ENCODE measurements at regions not wholly inside any gene's neighbourhood (a gene's known extent, or its start where the extent isn't known, plus 50 kb on each side); places are given as distances from the start of the nearest gene placed in this dataset.
A peak's percentile ranks its signal among the peaks of the same experiment; 100 is the strongest.
"Not testable (repeated sequence)": the region's sequence is repeated elsewhere in the genome, so short reads cannot be mapped to it uniquely, and the experiment has no call there.

- no peak for DNase-seq
These were observed 197.9 kb downstream of the CDCA7 start for GRCh38 chr2:173552531-173552930.

GRCh38 chr2:173553593-173553992, 198.9 kb downstream of the CDCA7 start:
- DNase-seq, result no peak

- peak; percentile 28 for DNase-seq
These were observed 201.2 kb downstream of the CDCA7 start for GRCh38 chr2:173555833-173556232.

DNA sequence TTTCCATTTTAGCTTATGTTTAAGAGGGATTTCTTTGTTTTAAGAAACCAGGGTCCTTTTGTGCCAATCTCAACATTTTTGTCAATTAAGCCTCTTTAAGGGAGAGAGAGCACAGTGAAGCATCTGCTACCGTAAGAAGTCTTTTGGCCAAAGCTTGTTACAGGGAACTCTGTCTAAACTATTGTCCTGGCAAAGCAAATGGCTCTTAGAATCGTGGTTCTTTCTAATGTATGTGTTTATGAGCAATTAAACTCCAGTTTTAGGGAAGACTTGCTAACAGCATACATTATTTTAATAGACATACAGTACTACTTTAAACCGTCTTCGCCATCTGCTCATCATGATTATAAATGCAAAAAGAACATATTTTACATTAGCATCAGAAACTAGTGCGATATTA, 202.1 kb downstream of the CDCA7 start:
- DNase-seq, result no peak

DNA sequence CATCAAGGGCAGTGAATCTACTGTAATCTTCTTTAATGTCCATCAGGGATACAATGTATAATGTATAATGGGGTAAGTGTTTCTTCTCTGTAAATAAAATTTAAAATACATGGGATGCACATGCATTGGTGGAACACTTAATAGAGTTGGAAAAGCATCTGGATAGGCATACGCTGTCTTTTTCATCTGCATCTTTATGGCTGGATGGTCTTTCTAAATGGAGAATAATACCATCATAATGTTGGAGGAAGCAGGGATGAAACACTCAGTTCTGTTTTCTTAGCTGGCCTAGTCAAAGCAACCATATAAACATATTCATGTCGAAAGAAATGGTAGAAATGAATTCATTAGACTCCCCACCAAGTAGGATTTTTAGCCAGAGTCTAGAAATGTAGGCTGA, 202.8 kb downstream of the CDCA7 start:
- DNase-seq, result no peak

DNA sequence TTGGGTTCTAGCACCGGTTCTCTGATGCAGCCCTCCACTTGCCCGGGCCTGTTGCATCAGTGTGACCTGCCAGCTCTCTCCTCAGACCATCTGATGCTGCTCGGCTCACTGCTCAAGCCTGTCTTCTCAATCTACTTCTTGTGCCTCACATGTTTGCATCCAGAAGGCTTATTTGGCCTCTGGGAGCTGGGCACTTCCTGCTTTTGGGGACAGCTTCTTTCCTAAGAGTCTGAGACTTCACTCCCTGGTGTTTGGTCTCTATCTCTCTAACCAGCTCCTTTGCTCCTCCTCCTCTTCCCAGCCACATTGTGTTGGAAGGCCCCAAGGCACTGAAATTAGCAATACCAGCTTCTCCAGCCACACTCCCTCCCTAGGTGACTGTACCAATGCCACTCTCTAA, 212.8 kb downstream of the CDCA7 start:
- no peak for DNase-seq

- peak; percentile 75 for DNase-seq
These were observed 213.4 kb downstream of the CDCA7 start for GRCh38 chr2:173568054-173568453.

- peak; percentile 91 for DNase-seq
These were observed 216.5 kb downstream of the CDCA7 start for GRCh38 chr2:173571021-173571821.

DNA sequence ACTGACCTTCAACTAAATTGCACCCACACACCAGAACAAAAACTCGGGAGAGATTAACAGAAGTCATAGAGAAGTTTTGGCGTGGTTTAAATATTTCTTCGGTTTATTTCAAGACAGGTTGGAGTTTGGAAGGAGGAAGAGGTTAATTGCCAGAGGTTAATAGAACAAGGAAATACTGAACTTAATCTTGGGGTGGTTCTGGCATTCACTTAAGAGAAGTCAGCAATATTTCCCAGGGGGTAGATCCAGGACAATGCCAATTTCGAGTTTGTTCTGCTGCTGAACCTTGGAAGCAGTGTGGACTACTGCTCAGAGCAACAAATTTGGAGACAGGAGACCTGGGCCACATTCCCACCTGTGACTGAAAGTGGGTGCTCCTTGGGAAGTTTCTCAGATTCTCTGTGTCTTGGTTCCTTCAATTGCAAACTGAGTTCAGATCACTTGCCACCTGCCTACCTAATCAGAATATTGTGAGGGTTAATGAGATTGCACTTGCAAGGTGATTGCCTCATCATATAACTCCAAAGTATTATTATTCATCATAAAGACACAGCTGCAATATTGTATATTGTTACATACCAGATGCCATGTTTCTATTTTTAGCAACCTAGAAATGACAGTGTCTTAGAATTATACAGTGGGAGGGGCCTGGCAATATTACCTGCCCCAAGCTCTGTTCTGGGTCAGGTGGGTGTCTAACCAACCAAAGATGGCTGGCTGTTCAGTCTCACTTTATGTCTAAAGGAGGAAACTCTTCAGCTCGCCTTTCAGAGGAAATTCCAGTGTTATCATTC, 217.4 kb downstream of the CDCA7 start:
- DNase-seq, result peak; percentile 62

DNA sequence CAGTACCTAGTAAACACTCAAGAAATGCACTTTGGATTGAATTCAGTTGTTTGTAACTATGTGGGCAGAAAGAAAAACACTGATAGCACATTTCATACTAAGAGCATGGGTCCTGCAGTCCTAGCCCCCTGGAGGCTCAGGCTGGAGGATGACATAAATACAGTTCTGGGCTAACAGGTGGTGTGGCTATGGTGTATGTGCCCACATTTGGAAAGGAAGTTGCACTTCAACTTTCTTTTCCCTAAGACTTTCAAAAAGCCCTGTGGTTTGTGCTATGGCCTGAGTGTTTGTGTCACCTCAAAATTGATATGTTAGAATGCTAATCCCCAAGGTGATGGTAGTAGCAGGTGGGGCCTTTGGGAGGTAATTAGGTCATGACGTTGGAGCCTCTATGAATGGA, 218.2 kb downstream of the CDCA7 start:
- DNase-seq, result peak; percentile 62

- DNase-seq, result not testable (repeated sequence)
These were observed 219.1 kb downstream of the CDCA7 start for GRCh38 chr2:173573782-173574181.

DNA sequence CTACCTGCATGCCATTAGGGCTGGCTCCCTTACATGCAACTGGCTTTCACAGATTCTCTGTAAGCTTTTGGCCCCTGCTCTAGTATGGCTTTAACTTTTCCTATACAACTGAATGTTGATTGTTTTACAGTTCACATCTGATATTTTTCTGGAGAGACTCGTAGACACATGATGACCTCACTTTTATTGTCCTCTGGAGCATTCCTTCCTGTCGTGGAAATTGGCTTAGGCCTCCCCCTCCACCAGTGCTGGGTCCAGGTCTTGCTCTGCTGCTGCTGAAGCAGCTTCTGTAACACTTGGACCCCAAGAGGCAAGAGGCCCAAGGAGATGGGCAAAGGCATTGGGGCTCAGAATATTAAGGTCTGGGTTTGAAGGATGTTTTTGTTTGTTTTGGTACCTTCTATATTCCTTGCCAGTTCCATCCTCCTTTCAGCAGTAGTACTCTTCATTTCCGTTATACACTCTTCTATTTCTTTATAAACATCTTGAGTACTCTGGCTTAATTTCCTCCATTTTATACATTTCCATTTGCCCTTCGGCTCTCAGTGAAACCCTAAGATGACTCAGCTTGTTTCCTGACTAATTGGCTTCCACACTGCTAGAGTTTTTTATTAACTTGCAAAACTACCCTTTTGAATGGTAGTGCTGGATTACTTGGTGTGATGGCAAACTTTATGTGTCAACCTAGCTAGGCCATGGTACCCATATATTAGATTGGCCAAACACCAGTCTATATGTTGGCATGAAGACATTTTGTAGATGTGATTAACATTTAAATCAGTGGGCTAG, 219.8 kb downstream of the CDCA7 start:
- peak; percentile 39 for DNase-seq

DNA sequence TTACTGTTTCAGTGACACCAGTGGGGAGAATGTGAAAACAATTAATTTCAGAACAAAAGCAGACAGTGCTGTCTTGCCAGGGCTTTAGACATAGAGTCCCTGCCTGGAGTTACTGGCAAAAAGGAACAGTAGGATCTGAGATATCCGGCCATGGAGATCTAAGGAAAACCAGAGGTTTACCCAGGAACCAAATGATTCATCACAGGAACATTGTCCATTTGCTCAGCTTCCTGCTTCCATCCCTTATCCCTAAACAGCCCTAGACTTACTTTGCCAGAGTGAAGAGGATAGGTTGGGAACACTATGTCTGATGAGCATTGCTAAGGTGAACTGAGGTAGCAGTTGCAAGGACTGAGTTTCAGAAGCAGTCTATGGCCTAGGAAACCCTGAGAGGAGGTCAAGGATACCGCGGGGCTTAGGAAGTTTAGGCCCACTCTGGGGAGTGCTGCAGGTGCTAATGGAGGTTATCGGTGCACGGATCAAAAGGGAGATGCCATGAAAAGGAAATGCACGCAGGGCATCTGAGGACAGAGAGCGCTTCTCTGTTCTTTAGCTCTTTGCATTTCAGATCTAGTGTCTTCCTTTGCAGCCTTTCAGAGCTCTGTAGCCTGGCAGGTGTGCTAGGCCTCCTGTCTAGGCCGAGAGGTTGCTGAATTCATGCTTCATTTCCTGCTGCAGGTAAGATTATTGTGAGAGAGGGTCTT, 223.9 kb downstream of the CDCA7 start:
- no peak for DNase-seq

- no peak for DNase-seq
These were observed 225.7 kb downstream of the CDCA7 start for GRCh38 chr2:173580351-173580750.

- DNase-seq, result no peak
These were observed 226.3 kb downstream of the CDCA7 start for GRCh38 chr2:173580956-173581355.

- DNase-seq, result no peak
These were observed 228.5 kb downstream of the CDCA7 start for GRCh38 chr2:173583196-173583595.

DNA sequence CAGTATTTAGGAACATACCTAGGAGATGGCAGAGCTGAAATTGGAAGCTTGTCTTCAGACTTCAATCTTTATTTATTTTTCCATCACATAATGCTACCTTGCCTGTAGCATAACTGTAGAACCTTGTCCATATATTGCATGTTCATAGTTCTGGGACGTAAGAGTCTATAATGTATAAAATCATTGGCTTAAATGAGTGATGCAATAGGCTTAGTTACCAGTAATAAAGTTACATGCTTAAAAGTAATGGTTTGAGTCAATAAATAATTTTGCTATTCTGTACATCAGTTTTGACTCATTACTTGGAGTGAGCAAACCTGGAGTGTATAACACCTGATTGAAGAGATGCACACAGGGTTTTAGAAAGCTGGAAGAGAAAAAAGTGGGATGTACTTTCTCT, 229.3 kb downstream of the CDCA7 start:
- DNase-seq, result no peak

GRCh38 chr2:173584676-173585458, 230.2 kb downstream of the CDCA7 start:
- DNase-seq, result no peak

DNA sequence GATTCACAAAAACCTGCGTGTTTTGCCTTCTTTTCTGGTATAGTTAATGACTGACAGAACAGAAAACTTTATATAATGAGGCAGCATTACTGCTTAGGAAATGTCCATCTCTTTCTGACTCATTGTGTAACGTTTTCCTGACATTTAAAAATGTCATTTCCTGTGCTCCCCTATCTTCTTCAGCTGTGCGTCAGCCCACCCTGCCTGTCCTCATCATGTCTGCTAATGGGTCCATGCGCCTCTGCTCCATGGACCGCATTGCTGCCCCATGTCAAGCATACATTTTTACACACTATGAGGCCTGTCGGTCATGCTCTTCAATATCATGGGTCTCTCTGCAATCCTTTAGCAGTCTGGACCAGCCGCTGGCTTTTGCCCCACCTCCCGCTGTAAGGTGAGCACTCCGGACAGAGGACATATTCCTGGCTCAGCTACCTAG, 234.3 kb downstream of the CDCA7 start:
- DNase-seq, result peak; percentile 72

GRCh38 chr2:173589604-173590275, 235.1 kb downstream of the CDCA7 start:
- peak; percentile 97 for DNase-seq

DNA sequence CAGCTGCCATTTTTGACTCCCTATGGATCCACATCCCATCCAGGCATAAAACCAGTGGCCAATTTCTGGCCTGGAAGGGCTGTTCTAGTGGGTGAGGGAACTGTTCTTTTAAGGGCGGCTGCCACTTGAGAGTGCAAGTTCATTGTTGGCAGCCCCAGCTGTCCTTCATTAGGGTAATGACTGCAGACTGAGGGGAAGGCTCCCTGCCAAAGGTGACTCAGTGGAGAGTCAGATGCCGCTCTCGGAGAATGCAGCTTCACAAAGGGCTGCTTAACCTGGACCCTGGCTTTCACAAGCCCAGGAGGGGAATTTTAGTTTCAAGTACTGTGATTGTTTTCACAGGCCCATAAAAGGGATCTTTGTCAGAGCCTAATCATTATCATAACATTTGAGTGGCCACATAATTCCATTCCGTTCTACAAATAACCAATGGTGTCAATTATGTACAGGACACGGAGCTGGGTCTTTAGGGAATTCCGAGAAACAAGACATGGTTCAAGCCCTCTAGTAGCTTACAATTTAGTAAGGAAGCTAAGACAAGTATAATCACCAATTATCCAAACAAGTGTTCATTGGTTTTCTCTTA, 235.7 kb downstream of the CDCA7 start:
- DNase-seq, result peak; percentile 95
